GM21786 (cell line): ENCODE measurements at regions not wholly inside any gene's neighbourhood (a gene's known extent, or its start where the extent isn't known, plus 50 kb on each side); places are given as distances from the start of the nearest gene placed in this dataset.

Experiments
- ATAC-seq: cut with Tn5 transposase; IDR thresholded peaks from one replicate; pipeline ENCODE4 v1.9.1; 2021; ENCODE audit not compliant: unreplicated experiment

GRCh38 chr10:83037653-83038052 lies 1101.7 kb upstream of the GHITM start:
- no peak for ATAC-seq

- no peak for ATAC-seq
These were observed 1100.7 kb upstream of the GHITM start for GRCh38 chr10:83038631-83039030.

DNA sequence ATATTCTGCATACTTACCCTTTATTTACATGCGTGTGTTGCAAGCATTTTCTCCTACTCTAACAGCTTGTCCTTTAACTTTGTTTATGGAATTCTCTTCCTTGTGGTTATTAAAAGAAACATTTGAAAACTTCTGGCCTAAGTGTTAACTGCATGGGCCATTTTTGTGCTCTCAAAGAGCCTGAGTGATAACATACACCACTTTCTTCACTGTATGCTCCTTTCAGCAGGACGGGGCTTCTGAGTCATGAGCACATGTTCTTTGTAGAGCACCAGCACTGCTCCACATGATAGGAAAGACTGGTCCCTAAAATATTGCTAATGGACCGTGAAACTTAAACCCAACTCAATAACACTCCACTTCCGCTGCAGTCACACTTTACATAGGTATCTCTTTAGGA lies 1093.6 kb upstream of the GHITM start:
- no peak for ATAC-seq

- ATAC-seq: no peak
These were observed 1088.5 kb upstream of the GHITM start for GRCh38 chr10:83050815-83051214.

DNA sequence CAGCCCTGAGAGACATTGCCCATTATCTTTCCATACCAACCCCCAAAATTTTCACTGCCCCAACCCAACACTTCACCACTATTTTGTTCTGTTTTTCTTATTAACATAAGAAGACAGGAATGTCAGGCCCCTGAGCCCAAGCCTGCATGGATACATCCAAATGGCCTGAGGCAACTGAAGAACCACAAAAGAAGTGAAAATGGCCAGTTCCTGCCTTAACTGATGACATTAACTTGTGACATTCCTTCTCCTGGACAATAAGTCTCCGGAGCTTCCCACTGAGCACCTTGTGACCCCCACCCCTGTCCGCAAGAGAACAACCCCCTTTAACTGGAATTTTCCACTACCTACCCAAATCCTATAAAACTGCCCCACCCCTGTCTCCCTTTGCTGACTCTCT lies 1076.4 kb upstream of the GHITM start:
- ATAC-seq: no peak

DNA sequence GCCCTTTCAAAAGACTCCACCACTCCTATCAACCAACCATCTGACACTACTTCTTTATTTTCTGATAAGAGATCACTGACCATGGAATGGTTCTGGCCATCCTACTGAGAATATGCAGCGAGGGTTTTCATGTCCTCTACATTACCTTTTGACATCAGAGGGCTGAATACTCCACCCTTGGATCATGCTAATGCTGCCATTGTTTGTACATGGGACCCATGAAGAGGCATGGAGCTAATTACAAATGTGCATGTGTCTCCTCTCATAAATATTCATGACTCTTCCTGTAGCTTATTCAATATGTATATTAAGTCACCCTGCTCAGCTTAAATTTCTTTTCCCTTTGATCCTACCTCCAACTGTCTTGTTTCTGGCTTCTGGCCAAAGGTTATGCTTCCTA lies 1065.8 kb upstream of the GHITM start:
- ATAC-seq: no peak

DNA sequence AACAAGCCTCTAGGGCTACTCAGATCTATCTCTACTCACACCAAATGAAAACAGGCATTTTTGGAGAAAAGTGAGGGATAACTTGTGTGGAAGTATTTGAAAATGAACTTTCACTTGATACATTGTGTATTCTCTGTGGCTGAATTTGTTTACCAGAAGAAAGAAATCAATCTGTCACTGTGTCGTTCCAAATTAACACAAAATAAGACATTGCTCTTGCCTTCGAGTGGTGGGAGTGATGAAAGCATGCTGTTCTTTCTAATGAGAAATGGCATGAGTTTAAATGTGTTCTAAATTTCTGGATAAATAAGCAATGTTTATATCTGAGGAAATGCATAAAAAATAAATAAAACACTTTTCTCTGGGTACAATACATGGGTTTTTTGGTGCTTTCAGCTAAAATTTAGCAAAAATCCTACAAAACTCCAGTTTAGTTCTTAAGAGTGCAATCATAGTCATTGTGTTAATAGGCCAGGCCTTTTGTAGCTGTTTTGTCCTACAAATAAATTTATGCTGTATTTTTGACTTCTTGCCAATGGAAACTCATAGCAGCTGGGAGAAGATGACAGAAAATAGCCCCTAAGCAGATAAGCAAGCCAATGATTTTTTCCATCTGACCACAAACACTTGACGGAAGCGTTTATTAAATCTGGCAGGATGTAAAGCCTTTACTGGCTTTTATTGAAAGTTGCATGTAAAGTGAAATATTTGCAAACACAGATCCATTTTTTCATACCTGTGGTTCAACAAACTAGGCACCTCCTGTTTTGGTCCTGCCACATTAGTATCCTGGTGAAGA lies 1064.1 kb upstream of the GHITM start:
- ATAC-seq: no peak

- ATAC-seq: no peak
These were observed 1063.4 kb upstream of the GHITM start for GRCh38 chr10:83075815-83076355.

GRCh38 chr10:83076443-83076842 lies 1062.9 kb upstream of the GHITM start:
- no peak for ATAC-seq

DNA sequence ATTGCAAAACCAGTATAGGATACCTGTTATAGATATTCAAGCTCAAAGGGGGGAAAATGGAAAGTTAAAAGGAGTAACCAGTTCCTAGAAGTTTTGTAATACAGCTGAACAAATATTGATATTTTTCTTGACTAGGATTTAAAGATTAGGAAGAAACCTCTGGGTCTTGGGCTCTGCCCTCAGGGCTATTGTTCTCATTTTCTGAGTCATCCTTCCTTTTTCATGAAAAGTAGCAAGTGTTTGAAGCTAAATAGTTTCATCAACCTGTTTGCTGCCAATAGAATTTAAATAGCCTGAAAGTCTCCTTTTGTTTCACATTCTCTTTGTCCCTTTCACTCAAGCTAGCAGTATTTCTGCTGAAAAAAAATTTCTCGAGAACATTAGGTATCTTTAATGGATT lies 1061.1 kb upstream of the GHITM start:
- ATAC-seq: no peak

- no peak for ATAC-seq
These were observed 1060.7 kb upstream of the GHITM start for GRCh38 chr10:83078645-83079044.

DNA sequence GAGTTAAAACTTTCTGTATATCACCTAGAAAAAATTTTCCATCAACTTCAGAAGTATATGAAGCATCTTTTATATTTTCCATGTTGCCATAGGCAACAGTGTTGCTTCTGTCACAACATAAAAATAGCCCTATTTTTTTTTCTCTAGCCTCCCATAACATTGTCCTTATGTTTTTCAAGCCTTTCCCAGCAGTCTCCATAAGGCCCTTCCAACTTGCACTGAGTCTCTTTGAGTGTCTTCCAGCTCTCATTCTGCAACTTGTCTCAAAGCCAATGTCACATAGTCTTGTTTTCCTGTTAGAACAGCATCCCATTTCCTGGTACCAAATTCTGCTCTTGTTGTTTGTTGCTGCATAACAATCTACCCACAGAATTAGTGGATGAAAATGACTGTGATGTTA lies 1055.5 kb upstream of the GHITM start:
- ATAC-seq: no peak

DNA sequence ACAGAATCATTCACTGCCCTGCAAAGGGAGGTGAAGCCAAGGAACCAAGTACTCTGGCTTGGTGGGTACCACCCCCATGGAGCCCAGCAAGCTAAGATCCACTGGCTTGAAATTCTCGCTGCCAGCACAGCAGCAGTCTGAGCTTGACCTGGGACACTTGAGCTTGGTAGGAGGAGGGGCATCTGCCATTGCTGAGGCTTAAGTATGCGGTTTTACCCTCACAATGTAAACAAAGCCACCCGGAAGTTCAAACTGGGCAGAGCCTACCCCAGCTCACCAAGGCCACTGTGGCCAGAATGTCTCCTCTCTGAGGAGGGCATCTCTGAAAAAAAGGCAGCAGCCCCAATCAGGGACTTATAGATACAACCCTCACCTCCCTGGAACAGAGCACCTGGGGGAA lies 1050.0 kb upstream of the GHITM start:
- ATAC-seq: no peak

GRCh38 chr10:83104616-83105015 lies 1034.7 kb upstream of the GHITM start:
- no peak for ATAC-seq

DNA sequence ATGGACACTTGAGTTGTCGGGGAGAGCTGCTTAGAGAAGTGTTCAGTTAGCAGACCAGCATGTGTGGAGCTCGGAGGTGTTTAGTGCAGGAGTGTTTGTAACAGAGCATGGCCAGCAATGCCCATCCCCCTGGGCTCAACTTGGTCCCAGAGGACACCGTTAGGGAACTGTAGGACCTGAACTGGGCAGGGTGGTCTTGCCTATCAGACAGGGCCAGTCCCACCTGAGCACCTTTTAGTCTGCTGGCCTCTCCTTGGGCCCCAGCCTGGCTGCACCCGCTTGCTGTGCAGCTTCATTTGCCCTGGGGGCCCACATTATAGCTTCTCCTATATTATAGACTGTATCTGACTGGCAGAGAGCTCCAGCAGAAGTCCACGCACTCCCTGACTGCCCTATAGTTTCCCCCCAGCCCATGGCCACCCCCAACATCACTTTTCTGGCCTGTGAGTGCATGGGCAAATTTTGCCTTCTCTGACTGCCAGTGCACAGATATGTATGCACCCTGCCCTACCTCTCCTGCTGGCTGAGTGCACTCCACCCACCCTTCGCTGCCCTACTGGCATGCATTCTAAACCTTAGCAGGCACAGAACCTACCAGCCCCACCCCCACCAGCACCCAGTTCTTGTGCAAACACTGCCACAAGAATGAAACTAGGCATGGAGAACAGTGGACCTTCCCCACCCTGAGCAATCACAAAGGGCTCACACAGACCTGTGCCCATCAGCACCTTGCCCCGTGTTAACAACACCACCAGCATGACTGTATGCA lies 1030.6 kb upstream of the GHITM start:
- ATAC-seq: no peak

GRCh38 chr10:83119346-83119745 lies 1020.0 kb upstream of the GHITM start:
- ATAC-seq: no peak

DNA sequence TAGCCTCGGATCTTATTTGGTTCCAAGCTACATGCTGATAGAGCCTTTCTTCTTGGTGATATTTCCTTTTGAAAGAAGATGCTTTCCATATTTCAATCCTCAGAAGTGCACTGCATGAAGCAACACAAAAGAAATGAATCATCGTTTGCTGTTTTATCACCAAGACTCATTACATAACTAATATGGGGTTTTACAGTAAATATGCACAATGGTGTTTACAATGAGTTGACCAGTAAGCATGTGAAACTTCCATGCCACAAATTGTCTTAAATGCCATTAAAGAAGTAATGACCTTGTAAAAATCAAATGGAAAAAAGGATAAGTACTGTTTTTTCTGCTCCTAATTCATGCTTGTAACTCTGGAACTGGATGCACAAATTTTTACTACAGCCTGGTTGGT lies 1017.0 kb upstream of the GHITM start:
- no peak for ATAC-seq

DNA sequence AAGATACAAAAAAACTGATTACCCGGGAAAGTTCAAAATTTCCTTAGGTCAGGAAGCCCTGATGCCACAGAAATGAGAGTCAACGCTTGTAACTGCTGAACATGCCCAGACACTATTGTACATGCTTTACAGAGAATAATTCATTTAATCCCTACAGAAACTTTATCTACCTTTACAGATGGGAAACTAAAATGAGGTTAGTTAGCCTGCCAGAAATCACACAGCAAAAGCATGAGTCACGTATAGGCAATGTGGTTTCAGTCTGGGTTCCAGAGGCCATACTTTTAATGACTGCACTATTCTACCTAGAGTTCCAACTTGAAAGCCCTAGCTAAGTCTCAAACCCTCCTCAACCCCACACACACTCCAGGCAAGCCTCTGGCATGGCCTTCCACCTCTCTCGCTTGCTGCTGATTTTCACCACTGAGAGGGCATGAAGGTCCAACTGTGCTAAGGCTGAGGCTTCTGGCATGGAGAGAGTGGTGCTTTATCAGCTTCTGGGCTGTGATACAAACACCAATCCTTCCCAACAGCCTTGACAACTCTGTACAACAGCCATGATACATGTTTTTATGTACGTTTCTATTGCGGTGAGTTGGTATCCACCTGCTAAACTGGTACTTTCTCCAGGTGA lies 1011.2 kb upstream of the GHITM start:
- no peak for ATAC-seq

DNA sequence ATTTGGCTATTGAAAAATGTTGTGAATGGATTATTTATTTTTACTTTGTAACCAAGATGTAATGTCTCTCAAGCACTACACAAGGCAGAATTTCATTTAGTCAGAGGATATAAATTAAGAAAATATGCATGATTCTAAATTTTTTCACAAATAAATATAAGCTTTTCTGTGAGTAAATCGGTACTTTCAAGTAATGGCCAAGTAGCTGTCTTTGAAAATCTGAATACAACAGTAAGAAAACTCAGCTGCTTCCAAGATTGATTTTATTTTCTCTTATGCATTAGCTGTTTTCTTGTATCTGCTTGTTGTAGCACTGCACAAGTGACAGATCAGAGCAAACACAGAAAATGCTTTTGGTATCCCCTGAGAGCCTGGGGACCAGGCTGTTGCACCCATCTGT lies 998.5 kb upstream of the GHITM start:
- no peak for ATAC-seq

DNA sequence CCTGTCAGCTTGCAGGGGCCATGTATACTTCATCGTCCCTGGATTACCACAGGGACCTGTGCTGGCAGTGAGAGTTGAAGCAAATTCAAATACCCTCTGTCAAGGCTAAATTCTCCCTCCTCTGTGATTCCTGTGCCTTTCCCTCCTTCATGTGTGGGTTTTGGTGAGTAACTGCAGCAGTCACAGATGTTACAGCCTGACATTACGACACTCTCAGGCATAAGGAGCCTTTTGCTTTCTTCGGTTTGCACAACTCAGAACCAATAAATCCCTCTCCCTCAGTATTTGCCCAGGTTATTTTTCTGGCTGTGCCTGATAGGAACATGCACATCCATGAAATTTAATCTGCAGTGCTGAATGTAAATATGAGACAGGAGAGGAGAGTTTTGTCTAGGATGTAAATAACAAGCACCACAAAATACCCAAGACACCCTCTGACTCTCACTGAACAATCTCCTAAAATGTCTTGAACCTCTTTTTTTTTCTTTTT lies 997.2 kb upstream of the GHITM start:
- ATAC-seq: no peak

- ATAC-seq: no peak
These were observed 994.8 kb upstream of the GHITM start for GRCh38 chr10:83144461-83144860.

DNA sequence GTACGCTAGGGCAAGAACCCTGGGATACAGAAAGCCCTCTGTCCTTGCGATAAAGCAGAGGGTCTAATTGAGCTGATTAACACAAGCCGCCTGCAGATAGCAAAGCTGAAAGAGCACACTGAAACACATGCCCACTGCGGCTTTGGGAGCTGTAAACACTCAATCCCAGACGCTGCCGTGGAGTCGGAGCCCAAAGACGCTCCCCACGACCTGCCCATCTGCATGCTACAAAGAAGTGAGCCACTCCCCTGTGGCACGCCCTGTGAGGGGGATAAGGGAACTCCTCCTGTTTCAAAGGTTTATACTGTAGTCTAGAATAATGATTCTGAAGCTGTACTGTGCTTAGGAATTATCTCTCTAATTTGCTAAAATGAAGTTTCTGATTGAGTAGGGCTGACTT lies 985.6 kb upstream of the GHITM start:
- no peak for ATAC-seq
